Activated naive CD4-positive, alpha-beta T cell treated with Interleukin-2 at 50 U/mL for 16 hours (primary cell): ENCODE measurements at regions not wholly inside any gene's neighbourhood (a gene's known extent, or its start where the extent isn't known, plus 50 kb on each side); places are given as distances from the start of the nearest gene placed in this dataset.

Source experiments
- DNase-seq: peaks from one replicate; pipeline ENCODE4 v3.0.0-alpha.2; 2020

DNA sequence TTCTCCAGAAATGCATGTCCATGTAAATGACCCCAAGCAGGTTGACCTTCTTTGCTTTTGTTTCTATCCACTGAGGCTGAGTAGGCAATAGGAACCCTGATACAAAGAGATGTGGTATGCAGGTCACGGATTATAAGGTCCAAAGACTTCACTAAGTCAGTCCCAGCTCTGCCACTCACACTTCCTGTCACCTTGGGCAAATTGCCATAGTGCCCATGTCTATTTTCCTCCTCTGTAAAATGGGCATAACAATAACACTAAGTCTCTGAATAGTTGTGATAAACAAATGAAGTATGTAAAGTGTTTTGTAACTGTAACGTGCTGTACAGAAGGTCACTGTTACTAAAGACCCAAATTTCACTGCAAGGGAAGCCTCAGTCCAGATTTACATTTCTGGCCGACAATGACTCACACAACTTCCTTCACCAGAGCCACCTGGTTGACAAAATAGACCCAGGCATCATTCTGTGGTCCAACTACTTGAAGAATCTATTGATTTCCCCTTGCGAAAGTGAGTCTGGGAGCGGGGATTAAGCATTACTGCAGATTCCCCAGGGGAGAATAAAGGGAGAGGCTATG lies 175.4 kb upstream of the LPP start:
- no peak for DNase-seq

GRCh38 chr3:187979564-187979963 lies 174.4 kb upstream of the LPP start:
- no peak for DNase-seq

GRCh38 chr3:187980861-187981260 lies 173.1 kb upstream of the LPP start:
- no peak for DNase-seq

DNA sequence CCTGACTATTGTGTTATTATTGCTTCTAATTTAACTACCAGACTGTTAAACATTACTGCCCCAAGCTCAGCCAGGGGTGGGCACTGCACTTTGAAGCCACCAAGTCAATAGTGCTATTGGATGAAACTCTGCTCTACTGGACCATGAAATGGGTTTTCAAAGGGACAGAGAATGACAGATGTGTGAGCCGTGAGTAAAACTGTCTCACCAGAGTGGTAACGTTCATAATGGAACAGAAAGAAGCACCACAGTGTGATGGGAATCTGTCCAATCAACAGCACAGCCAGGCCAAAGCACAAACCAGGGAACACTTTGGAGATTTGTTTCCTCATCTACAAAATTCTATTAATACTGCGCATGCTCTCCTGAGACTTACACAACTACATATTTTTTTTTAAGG lies 171.8 kb upstream of the LPP start:
- no peak for DNase-seq

DNA sequence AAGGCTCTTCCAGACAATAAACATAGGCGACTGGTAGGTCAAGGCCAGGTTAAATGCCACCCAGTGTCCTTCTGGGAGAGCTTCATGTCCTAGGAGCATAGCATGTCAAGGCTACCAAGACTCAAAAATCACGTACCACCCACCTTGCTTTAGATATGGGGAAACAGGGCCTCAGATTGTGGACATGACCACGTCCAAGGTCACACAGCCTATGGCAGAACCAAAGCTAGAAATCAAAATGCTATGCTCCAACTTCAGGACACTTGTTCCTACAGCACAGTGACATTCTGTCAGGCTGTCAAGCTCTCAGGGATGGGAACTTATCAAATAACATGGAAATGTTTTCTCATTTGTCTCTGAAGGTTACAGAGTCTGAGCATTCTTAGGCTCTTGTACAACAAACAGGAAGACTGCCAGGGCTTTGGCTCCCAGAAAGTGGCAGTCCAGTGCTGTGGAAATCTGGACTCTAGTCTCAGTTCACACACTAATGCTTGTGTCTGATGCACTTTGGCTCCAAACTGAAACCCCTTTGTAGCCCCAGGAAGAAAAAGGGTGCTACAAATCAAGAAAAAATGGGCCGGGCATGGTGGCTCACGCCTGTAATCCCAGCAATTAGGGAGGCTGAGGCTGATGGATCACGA lies 170.4 kb upstream of the LPP start:
- no peak for DNase-seq

DNA sequence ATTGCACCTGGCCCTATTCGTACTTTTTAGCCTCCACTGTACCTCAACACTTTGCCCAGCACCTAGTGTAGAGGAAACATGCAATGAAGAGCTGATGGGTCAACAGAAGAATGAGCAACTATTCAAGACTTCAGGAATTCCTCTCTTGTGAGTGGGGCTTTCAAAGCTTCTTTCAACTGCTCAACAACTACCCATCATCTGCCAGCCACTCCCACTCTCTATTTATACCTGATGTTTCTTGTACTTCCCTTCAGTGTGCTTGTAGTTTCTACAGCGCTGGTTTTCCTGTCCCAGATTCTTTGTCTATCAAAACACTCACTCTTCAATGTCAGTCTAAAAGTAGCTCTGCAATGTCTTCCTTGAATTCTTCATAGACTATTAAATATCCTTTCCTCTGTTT lies 168.3 kb upstream of the LPP start:
- DNase-seq: no peak

GRCh38 chr3:187986514-187986934 lies 167.4 kb upstream of the LPP start:
- peak; percentile 57 for DNase-seq

DNA sequence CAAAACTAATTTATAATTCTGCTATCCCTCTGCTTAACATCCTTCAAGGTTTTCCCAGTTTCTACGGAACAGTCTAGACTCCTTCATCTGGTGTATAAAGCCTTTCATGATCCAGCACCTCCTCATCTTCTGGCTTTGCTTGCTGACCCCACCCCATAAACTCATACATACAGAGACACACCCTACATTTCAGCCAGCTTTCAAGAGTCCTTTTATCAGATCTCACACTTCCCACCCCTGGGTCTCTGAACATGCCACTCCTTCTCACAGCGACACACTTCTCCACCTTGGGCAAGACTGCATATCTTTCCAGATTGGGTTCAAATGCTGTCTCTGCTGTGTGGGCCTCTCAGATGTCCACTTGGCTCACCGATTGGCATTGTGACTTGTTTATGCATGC lies 166.8 kb upstream of the LPP start:
- DNase-seq: no peak

DNA sequence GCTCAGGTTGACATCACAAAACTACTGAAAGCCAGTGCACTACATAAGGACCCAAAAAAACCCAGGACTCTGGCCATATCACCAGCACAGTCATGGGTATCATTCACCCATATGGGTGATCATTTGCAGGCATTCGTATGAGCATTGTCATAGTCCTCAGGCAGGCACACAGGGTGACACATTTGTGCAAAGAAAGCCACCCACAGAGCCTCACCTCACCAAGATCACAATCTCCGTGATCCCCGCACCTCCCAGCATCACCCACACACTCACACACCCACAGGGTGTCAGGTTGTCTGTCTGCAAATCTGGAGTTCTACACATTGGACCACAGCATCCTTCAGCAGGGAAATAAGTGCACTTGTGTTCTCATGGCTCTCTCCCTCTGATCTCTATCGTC lies 166.0 kb upstream of the LPP start:
- peak; percentile 74 for DNase-seq

- no peak for DNase-seq
Observed at GRCh38 chr3:187989575-187990153, 164.3 kb upstream of the LPP start.

DNA sequence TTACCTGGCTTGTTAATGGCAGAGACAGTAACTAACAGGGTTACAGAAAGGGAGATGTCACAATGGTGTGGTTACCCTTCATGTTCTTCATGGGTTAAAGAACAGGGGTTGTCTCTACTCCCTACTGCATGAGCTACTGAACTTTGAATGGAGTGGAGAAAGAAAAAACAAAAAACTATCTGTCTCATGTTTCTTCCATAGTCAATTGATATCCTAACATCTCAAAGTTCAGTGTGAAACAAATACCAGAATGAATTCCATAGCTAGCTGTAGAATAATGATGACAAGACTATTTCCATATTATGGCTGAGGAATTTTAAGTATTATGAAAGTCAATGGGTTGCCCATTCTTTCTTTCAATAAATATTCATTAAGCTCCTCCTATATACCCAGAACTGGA lies 161.3 kb upstream of the LPP start:
- DNase-seq: no peak

- DNase-seq: peak; percentile 27
Observed at GRCh38 chr3:187994221-187995042, 159.5 kb upstream of the LPP start.

GRCh38 chr3:187995043-187995400 lies 158.9 kb upstream of the LPP start:
- DNase-seq: no peak

DNA sequence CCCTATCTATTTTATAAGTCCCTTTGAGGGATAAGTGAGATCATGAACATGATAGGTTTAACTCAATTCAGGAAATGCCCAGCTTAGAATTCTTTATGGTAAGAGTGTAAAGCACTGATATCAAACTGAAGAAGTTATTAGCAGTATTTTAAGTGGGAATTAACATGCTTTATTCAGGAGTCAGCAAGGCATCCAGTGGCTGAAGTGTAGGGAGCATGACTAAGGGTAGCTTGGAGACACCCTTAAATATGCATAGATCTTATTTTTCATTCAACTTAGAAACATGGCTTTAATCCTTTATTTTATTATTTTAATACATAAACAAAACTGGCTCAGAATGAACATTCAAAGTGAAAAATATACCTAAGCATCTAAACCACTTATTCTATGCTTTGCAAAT lies 158.3 kb upstream of the LPP start:
- no peak for DNase-seq

- no peak for DNase-seq
Observed at GRCh38 chr3:187996609-187997008, 157.3 kb upstream of the LPP start.

- no peak for DNase-seq
Observed at GRCh38 chr3:187997490-187997889, 156.5 kb upstream of the LPP start.

DNA sequence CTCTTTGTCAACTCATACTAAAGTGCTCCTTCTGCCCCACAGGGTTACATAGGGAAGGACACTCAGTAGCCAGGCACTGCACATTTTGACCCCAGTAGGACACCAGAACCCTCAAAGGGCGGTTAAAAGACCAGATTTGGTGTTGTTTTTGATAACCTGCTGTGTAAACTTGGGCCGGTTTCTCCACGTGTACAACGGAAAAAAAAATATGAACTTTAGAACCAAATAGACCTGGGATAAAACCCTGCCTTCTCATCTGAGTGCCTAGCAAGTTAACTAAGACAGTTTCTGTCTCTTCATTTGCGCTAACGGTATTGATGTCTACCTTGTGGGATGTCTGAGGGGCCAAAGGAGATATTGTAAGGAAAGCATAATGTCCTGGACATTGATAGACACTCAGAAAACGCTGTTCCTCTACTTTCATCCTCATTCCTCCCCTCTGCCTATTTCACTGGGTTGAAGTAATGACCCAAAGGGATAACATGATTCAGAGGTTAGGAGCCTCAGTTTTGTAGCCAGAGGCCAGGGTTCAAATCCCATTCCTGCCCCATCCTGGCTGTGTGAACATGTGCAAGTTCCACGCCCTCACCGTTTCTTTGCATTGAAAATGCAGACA lies 155.9 kb upstream of the LPP start:
- no peak for DNase-seq

GRCh38 chr3:187998611-187999010 lies 155.3 kb upstream of the LPP start:
- DNase-seq: no peak

- DNase-seq: peak; percentile 44
Observed at GRCh38 chr3:187999821-188000220, 154.1 kb upstream of the LPP start.

GRCh38 chr3:188000361-188000861 lies 153.5 kb upstream of the LPP start:
- DNase-seq: no peak

- no peak for DNase-seq
Observed at GRCh38 chr3:188001093-188001492, 152.9 kb upstream of the LPP start.

DNA sequence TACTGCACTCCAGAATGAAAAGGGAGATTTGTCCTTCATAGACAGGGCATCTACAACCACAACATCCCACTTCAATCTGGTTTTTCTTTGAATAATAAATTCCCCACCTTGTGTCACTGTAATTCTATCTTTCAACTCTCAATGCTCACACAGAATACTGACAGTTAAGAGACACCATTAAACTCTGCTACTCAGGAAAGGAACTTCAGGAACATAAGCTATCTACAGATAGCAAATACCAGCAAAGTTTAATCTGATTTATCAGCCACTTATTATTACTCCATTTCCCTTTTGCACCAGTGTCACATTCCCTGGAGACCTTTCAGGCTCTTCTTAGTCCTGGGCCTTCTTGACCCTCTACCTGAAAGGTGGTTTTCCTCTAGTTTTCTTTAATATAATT lies 152.0 kb upstream of the LPP start:
- DNase-seq: no peak

DNA sequence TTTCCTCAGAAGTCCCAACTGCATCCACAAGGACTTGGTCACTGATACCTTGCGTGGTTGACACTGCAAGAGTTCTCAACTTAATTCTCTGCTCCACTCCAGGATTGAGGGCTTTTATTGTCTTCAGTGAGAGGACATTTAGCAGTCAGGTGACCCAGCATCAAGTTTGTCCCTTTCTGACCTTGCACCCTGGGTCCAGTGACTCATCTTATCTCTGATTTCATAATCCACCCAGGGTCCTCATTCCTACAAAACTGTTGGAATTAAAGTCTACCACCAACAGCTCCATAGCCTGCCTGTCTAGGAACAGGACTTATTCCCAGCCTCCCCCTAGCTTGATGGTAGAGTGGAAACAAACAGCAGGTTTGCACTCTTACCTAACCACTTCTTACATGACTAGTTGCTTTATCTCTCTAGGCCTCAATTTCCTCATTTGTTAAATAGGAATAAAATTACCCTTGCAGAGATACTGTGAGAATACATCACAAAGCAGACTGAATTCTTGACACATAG lies 151.3 kb upstream of the LPP start:
- no peak for DNase-seq
